ENCODE measurements at regions not wholly inside any gene's neighbourhood (a gene's known extent, or its start where the extent isn't known, plus 50 kb on each side); places are given as distances from the start of the nearest gene placed in this dataset.

DNA sequence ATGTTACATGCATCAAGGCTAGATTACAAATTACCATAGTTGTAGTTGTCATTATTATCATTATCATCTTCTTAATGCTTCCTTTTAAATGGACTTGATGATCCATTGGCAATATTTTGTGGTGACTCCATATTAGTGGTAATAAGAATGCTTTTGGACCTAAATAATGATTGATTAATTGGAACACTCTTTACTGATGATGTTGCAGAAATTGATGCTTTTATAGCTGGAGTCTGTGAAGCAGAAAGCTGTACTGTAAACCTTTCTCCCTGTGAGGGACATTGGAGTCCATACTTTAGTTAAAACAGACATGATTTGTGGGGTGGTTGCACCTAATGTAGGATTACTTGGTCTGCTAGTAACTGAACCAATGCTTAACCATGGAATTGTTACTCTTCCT, 190.4 kb downstream of the ATXN7L3B start:
- FAIRE-seq, result no peak
- no peaks in the 10 kb centered on the region for H3K27me3 ChIP-seq
- TF ChIP-seq, protein P1, sequence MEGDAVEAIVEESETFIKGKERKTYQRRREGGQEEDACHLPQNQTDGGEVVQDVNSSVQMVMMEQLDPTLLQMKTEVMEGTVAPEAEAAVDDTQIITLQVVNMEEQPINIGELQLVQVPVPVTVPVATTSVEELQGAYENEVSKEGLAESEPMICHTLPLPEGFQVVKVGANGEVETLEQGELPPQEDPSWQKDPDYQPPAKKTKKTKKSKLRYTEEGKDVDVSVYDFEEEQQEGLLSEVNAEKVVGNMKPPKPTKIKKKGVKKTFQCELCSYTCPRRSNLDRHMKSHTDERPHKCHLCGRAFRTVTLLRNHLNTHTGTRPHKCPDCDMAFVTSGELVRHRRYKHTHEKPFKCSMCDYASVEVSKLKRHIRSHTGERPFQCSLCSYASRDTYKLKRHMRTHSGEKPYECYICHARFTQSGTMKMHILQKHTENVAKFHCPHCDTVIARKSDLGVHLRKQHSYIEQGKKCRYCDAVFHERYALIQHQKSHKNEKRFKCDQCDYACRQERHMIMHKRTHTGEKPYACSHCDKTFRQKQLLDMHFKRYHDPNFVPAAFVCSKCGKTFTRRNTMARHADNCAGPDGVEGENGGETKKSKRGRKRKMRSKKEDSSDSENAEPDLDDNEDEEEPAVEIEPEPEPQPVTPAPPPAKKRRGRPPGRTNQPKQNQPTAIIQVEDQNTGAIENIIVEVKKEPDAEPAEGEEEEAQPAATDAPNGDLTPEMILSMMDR (IDR thresholded peaks at IDR 0.05), result no peak
- H3K36me3 ChIP-seq, result no peaks in the 10 kb centered on the region
- H3K4me1 ChIP-seq, result no peaks in the 10 kb centered on the region
- no peak for ATAC-seq
- no peak for DNase-seq
- no peak overlapping the region for H3K27ac ChIP-seq
- H3K9me3 ChIP-seq, result no peaks in the 10 kb centered on the region
- intact Hi-C loops (cut with DNase I), result no loop called here
- H3K4me3 ChIP-seq, result no peak overlapping the region

DNA sequence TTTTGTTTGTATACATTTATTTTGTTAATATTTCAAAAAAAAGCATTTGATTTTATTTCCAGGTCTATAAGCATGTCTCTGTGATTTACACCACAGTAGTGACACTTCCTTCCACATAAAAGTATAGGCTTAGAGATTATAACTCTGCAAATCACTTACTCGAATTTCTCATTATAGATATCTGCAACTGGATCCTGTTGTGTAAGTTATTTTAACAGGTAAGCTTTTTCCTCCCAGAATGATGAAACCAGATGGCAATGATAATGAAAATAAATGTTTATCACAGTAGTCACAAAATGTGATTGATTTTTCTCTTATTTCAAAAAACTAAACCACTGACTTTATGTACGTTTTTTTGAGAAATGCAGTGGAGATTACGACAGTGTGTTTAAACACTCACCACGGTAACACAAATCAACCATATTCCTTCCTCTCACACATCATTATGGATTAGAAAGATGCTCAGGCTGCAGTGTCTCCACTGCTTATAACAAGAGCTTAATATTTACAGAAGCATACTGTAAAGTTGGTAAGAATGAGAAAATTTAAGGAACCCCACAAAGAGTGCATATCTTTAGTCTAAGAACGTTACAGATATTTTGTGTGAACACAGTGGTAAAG, 194.6 kb downstream of the ATXN7L3B start:
- Histone ChIP-seq H3K27me3 (no peaks in the 10 kb centered on the region), H3K9me3 (no peaks in the 10 kb centered on the region), H3K4me1 (no peaks in the 10 kb centered on the region), H3K27ac (no peak overlapping the region), H3K4me3 (no peak overlapping the region), H3K36me3 (no peaks in the 10 kb centered on the region)
- WGBS, 2 donors, result 21% methylated on average over 5 of the region's 5 CpGs
- ATAC-seq (no peak), FAIRE-seq (no peak), DNase-seq (no peak)
- TF ChIP-seq, protein P1 (IDR thresholded peaks at IDR 0.05), result no peak
- intact Hi-C loops (cut with DNase I), result no loop called here

DNA sequence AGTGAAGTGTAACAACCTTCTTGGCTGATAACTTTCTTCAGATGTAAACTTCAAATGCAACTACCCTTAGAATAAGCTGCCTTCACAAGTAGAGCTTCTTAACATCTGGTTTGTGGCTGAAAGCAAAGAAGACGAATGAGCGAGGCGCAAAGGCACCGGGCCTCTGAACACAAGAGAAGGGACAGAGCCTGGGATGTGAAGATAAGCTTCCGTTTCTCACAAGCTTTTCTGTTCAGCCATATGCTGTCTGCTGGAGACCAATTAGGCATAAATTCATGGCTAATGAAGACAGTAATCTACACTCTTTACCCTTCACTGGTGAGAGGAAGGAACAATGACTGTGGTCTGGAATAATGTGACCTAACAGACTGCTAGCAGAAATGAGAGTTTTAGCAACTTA, 195.2 kb downstream of the ATXN7L3B start:
- Histone ChIP-seq H3K9me3 (no peaks in the 10 kb centered on the region), H3K36me3 (no peaks in the 10 kb centered on the region), H3K4me1 (no peaks in the 10 kb centered on the region), H3K27ac (no peak overlapping the region), H3K27me3 (no peaks in the 10 kb centered on the region), H3K4me3 (no peak overlapping the region)
- WGBS, 2 donors, result 53 to 55% methylated on average over 5 of the region's 5 CpGs
- FAIRE-seq (no peak), DNase-seq (no peak), ATAC-seq (no peak)
- TF ChIP-seq, protein P1 (IDR thresholded peaks at IDR 0.05), result no peak
- intact Hi-C loops (cut with DNase I), result no loop called here

DNA sequence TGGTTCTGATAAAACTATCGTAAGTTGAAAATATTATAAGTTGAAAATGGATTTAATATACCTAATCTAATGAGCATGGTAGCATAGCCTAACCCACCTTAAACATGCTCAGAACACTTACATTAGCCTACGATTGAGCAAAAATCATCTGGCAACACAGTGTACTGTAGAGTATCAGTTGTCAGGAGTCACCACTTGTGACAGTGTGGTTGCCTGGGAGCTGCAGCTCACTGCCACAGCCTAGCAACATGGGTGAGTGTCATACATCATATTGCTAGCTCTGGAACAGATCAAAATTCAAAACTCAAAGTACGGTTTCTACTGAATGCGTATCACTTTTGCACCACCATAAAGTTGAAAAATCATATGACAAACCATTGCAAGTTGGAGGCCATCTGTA, 203.5 kb downstream of the ATXN7L3B start:
- ATAC-seq (peak in 3 of 4 donors; percentile 29 to 87 (median 52)), FAIRE-seq (no peak), DNase-seq (no peak)
- Histone ChIP-seq H3K27me3 (no peaks in the 10 kb centered on the region), H3K9me3 (no peaks in the 10 kb centered on the region), H3K27ac (no peak overlapping the region), H3K36me3 (no peaks in the 10 kb centered on the region), H3K4me3 (no peak overlapping the region), H3K4me1 (no peaks in the 10 kb centered on the region)
- WGBS, 2 donors, result 59 to 64% methylated on average over 4 of the region's 4 CpGs
- TF ChIP-seq, protein P1 (IDR thresholded peaks at IDR 0.05), result no peak
- intact Hi-C loops (cut with DNase I), result no loop called here

DNA sequence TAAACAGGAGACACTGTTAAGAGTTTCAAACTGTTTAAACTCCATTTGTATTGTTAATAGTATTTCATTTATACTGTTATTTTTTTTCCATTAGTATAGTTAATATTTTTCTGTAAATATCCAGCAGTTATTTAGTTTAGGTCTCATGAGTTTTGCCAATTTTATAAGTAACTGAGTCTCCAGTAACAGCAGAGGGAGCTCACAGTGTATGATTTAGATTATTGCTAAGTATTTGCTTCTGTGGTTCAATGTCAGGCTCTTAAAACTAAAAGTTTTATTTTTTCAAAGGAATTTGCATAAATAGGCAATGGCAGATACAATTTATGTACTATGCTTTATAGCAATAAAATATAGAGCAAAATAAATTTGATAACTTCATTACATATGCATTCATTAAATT, 209.7 kb downstream of the ATXN7L3B start:
- FAIRE-seq (peak; percentile 9), ATAC-seq (no peak), DNase-seq (no peak)
- H3K4me3 ChIP-seq, result no peak overlapping the region
- H3K27ac ChIP-seq, result no peak overlapping the region
- TF ChIP-seq, protein P1 (IDR thresholded peaks at IDR 0.05), result no peak
- intact Hi-C loops (cut with DNase I), result no loop called here
- H3K9me3 ChIP-seq, result no peaks in the 10 kb centered on the region
- no peaks in the 10 kb centered on the region for H3K4me1 ChIP-seq
- no peaks in the 10 kb centered on the region for H3K36me3 ChIP-seq
- no peaks in the 10 kb centered on the region for H3K27me3 ChIP-seq
